ENCODE measurements at regions not wholly inside any gene's neighbourhood (a gene's known extent, or its start where the extent isn't known, plus 50 kb on each side); places are given as distances from the start of the nearest gene placed in this dataset.

- no peak for TF ChIP-seq CTCF (conservative IDR thresholded peaks at IDR 0.05)
- TF ChIP-seq ZFX (IDR thresholded peaks at IDR 0.05) = no peak
These were observed 974.1 kb downstream of the TMTC2 start for GRCh38 chr12:83660727-83661358.
